GM21619 (cell line): ENCODE measurements at regions not wholly inside any gene's neighbourhood (a gene's known extent, or its start where the extent isn't known, plus 50 kb on each side); places are given as distances from the start of the nearest gene placed in this dataset.
"Not testable (repeated sequence)": the region's sequence is repeated elsewhere in the genome, so short reads cannot be mapped to it uniquely, and the experiment has no call there.

Source experiments
- ATAC-seq: cut with Tn5 transposase; IDR thresholded peaks from one replicate; pipeline ENCODE4 v1.9.1; 2021; ENCODE audit not compliant: unreplicated experiment

GRCh38 chr2:235212501-235213158, 260.8 kb downstream of the SH3BP4 start:
- no peak for ATAC-seq

- ATAC-seq: no peak
Measured at GRCh38 chr2:235215248-235215647, 263.4 kb downstream of the SH3BP4 start.

DNA sequence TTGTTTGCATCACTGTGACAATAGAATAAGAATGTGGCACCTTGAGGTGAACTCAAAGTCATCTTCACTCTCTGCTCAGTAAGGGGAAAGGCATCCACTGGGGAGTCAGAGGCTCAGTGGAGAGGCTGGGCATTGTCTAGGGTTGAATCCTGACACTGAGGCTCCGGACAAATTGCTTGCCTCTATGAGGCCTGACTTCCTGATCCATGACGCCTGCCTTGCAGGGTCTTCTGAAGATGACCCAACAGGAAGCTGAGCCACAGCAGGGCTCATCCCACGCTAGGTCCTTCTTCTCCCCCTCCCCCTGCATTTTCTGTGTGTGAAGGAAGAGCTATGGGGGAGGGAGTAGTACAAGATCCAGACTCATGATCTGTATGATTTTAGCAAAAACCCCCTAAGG, 265.1 kb downstream of the SH3BP4 start:
- no peak for ATAC-seq

GRCh38 chr2:235217846-235218245, 266.0 kb downstream of the SH3BP4 start:
- no peak for ATAC-seq

GRCh38 chr2:235218486-235218907, 266.7 kb downstream of the SH3BP4 start:
- ATAC-seq: no peak

- no peak for ATAC-seq
Measured at GRCh38 chr2:235219048-235219447, 267.2 kb downstream of the SH3BP4 start.

DNA sequence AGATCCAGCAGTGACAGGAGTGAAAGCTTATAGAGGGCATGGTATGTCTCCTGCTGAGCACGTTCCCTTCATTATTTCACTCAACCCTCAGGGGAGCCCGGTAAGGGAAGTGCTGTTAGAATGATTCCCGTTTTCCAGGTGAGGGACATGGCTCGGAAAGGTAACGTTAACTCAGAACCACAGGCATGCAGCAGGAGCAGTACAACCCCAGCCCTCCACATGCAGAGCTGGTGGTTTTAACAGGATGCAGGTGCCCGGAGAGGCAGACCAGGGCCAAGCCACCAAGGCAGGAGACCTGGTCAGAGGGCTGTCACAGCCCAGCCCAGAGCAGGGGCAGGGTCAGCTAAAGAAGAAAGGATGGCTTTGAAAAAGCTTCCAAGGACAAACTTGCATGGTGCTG, 268.5 kb downstream of the SH3BP4 start:
- ATAC-seq: no peak

DNA sequence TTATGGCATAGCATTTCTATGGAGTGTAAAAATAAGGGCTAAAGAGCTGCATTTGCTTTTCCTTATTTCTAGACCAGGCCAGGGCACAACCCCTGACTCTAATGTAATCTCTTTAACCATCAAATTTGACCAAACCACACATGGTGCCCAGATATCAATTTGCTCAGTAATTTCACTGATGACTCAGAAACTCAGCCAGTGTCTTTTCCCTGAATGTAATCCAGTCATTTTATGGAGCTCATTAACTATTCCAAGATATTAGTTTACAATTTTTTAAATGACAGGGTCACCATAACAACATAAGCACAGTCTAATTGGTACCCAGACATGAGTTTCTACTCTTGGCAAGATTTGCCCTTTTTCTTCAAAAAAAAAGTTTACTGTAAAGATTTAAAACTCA, 270.8 kb upstream of the AGAP1 start:
- no peak for ATAC-seq

DNA sequence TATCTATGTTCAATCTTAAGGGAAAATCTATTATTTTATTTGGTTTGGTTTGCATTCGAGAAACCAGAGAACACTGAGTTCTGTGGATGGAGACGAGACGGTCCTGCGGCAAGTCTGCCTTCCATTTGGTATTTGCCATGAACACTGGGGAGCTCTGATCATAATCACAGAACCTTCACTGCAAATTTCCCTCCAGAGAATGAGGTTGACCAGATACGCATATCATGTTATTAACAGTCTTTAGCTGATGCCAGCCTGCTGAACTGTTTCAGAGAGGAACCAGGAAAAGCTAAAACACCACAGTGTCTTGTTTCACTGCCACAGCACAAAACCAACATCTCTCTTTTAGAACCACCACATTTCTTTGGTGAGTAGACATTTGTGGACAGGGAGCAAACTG, 269.4 kb upstream of the AGAP1 start:
- no peak for ATAC-seq

DNA sequence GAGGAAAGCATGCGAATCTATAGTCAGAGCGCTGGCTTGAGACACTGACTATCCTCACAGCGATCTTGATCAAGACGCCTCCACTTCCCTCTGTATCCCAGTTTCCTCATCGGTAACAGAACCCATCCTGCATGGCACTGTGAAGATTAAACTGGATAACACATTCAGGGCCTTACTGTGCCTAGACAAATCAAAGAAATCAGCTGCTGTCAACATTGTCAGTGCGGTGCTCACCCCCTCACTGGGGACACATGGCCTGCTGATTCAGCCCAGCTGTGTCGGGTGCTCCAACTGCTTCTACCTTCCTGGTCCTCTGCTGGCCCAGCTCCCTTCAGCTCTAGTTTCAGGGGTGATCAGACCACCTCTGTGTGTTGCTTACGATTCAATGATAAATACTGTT, 268.6 kb upstream of the AGAP1 start:
- no peak for ATAC-seq

- no peak for ATAC-seq
Measured at GRCh38 chr2:235227590-235227989, 266.3 kb upstream of the AGAP1 start.

- ATAC-seq: not testable (repeated sequence)
Measured at GRCh38 chr2:235228422-235228821, 265.4 kb upstream of the AGAP1 start.

DNA sequence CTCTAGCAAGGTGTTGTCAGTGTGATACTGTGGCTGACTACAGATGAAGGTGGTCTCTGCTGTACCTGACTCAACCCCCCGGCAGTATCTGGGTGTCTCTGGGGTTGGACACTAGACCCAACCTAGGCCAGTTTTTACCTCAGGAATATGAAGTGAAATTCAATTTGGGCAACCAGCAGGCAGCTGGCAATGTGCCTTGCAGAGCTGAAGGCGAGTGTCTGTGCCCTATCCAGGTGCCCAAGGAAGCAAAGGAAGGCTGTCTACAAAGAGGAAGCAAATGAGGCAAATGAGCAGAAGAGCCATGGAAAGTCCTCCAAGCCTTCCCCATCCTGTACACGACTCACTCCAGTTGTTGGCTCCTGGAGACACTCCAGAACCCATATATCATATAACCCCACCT, 264.6 kb upstream of the AGAP1 start:
- ATAC-seq: no peak

DNA sequence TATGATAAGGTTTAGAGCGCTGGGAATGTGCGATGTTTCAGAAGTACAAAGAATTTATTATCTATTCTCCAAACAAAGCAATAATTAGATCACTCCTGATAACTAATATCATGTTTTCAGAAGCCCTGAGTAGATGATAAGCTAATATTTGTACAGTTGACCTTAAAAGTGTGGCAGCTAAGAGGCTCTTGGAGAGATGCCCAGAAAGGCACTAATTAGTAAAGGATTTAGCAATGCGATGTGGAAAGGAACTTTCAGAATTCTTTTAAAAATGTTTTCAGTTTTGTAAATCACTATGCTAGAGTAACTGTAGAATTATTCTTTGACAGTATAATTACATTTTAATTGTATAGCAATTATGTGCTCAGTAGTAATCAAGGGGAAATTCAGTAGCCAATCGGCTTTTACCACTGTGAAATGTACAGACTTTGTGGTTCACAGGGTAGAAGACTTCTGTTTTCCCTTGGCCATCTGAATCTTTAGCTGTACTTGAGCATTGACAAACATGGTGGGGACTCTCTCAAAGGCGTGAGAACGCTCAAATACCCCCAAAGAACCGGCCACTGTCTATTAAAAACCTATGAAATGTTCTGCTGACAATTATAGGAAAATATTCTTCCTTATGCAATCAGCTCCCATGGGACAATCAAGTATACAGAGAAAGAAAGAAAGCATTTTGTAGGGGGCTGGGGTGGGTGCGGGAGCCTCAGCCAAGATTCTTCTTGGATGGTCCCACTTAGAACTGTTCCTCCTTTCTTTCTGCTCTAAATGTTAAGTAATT, 262.8 kb upstream of the AGAP1 start:
- ATAC-seq: no peak

- ATAC-seq: no peak
Measured at GRCh38 chr2:235232449-235233433, 261.1 kb upstream of the AGAP1 start.

- ATAC-seq: no peak
Measured at GRCh38 chr2:235234736-235235135, 259.1 kb upstream of the AGAP1 start.

DNA sequence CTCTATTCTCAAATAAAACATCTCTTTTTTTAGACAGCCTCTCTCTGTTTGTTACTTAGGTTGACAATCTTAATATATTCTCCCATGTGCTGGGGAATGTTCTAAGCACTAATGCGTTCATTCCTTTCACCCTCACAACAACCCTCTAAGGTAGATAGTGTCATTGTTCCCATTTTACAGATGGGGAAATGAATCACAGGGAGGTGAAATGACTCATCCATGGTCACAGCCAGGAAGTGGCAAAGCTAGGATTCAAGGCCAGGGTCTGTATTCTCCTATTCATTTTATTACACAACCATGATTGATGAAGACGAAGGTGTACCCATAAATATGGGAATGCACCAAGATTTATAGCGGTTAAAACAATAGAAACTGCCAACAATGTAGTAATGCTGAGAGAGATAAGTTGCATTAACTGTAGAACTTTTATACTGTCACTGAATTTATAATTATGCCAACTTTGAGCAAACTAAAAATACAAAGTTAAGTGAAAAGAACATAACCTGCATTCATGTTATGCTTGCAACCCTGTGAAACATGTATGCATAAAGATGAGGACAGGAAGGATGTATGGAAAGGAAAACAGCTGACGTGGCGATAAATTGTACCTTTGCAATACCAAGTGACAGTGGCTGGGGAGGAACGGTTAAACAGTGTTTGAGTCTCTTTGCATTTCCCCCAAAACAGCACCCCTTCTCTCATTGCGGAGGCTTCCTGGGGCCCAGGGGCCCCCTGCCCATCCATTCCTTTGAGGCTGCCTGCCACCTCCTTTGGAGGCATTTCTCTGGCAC, 257.7 kb upstream of the AGAP1 start:
- no peak for ATAC-seq

DNA sequence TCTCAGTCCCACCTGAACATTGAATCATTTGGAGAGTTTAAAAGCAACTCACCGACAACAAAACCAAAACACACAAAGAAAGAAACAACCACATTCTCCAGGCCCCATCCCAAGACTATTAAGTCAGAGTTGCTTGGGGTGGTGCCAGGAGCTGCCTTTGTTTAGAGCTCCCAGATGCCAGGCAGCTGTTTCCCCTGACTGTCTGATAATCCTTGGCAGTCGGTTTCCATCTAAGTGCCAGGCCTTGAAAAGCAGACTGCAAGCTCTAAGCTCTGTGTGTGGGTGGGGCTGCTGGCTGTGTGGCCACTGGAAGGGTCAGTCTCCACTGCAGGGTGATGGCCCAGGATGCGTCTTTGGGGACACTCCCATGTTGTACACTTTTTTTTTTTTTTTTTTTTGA, 255.3 kb upstream of the AGAP1 start:
- no peak for ATAC-seq

DNA sequence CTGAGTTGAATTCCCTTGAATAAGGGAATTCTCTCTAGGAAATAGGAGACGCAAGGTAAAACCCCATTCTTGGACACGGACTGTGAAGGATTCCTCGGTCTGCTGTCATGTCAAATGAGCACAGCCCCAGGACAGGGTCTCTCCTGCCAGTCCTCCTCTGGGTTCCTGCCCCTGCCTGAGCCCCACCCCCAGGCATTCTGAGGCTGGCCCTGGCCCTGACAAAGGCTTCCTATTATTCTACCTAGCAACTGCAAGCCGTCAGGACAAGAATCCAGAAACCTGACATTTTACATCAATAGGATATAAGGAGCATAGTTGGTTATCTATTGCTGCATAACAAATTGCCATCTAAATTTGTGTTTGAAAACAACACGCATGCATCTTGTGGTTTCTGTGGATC, 253.3 kb upstream of the AGAP1 start:
- ATAC-seq: no peak
